Small intestine (tissue), 7 donors: ENCODE measurements at regions not wholly inside any gene's neighbourhood (a gene's known extent, or its start where the extent isn't known, plus 50 kb on each side); places are given as distances from the start of the nearest gene placed in this dataset.

Experiments used
- DNase-seq, 2 donors: peaks; one replicate each; pipeline versions ENCODE4 v3.0.0 to v3.0.0-alpha.2; 2013
- FAIRE-seq: peaks from 2 replicates; lab custom pipeline; 2012; peaks lifted over from hg19 to GRCh38; lab: Jason Lieb, UNC
- H3K27ac ChIP-seq, 3 donors: one replicate each; pipeline ENCODE4 v1.5.1; 2013; ENCODE audit warnings: low read length in 2 of 3, mild to moderate bottlenecking in 2 of 3, control low read depth in 1 of 3, inconsistent platforms in 1 of 3, low read depth in 1 of 3, moderate library complexity in 1 of 3
- H3K27me3 ChIP-seq, 3 donors: one replicate each; pipeline ENCODE4 v1.6.1; 2013; ENCODE audit warnings: low read length in 3 of 3, inconsistent platforms in 1 of 3; ENCODE audit not compliant: control insufficient read depth in 3 of 3, insufficient read depth in 3 of 3
- H3K36me3 ChIP-seq, 3 donors: one replicate each; pipeline ENCODE4 v1.6.1; 2013; ENCODE audit warnings: low read length in 3 of 3, inconsistent platforms in 1 of 3, low read depth in 1 of 3, mild to moderate bottlenecking in 1 of 3, moderate library complexity in 1 of 3; ENCODE audit not compliant: control insufficient read depth in 3 of 3, insufficient read depth in 2 of 3
- H3K4me1 ChIP-seq, 3 donors: one replicate each; pipeline ENCODE4 v1.6.1; 2013; ENCODE audit warnings: low read length in 2 of 3, inconsistent platforms in 1 of 3, low read depth in 1 of 3, mild to moderate bottlenecking in 1 of 3, moderate library complexity in 1 of 3; ENCODE audit not compliant: control insufficient read depth in 3 of 3, insufficient read depth in 2 of 3
- H3K4me3 ChIP-seq, 3 donors: one replicate each; pipeline ENCODE4 v1.5.1; 2013; ENCODE audit warnings: low read length in 3 of 3, control low read depth in 1 of 3, inconsistent platforms in 1 of 3, low read depth in 1 of 3, mild to moderate bottlenecking in 1 of 3, moderate library complexity in 1 of 3
- H3K9me3 ChIP-seq, 2 donors: one replicate each; pipeline ENCODE4 v1.6.1; 2013; ENCODE audit warnings: low read depth in 1 of 2, low read length in 1 of 2; ENCODE audit not compliant: control insufficient read depth in 2 of 2, insufficient read depth in 1 of 2
- WGBS, 3 donors: extraction: QIAGEN DNeasy Blood & Tissue Kit; methylation state at CpG; one replicate each; pipeline ENCODE4 v1.1.7; 2013; 5-methylcytosine and 5-hydroxymethylcytosine counted together
- donor health status: healthy with polysubstance abuse.
- donor health status: control.
- donor health status: control.
- donor health status: Bipolar disorder and iron deficiency.
- donor health status: healthy.

- Histone ChIP-seq H3K27me3 (no peaks in the 10 kb centered on the region), H3K27ac (no peak overlapping the region), H3K9me3 (no peaks in the 10 kb centered on the region), H3K4me1 (no peaks in the 10 kb centered on the region), H3K36me3 (no peaks in the 10 kb centered on the region), H3K4me3 (no peak overlapping the region)
- no peak for DNase-seq
- FAIRE-seq = no peak
Measured at GRCh38 chr9:26458054-26458453, 434.5 kb downstream of the CAAP1 start.

GRCh38 chr9:26457151-26457550 lies 435.5 kb downstream of the CAAP1 start:
- H3K27me3 ChIP-seq = no peaks in the 10 kb centered on the region
- no peaks in the 10 kb centered on the region for H3K9me3 ChIP-seq
- H3K36me3 ChIP-seq = no peaks in the 10 kb centered on the region
- no peak overlapping the region for H3K4me3 ChIP-seq
- 55 to 58% (median 58%) methylated on average over 3 of the region's 3 CpGs for WGBS, 3 donors
- H3K4me1 ChIP-seq = no peaks in the 10 kb centered on the region
- DNase-seq (no peak), FAIRE-seq (no peak)
- no peak overlapping the region for H3K27ac ChIP-seq

DNA sequence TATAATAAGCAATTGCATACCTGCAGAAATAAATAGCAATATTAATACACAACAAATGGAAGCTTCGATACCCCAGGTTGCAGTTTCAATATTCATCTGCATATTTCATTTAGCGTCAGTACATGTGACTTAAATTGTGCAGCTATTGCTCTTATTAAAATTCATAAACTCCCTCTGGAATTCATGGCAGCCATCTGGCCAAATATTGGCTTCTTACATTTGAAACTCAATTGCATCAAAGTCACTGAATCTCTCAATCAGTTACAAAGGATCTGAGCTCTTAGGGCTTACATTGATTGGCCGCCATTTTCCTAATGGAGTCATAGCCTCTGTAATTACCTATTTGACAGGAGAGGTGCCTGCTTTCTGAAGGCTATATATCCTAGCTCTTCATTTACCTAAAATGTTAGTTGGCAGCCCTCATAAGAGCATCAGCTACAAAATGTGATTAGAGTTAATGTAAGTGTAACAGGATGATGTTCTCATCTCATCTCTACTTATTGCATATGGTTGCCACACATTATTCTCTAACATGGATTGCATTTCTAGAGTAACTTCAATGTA lies 453.5 kb downstream of the CAAP1 start:
- Histone ChIP-seq H3K27ac (no peak overlapping the region), H3K27me3 (no peaks in the 10 kb centered on the region), H3K4me3 (no peak overlapping the region), H3K4me1 (no peaks in the 10 kb centered on the region), H3K9me3 (no peaks in the 10 kb centered on the region), H3K36me3 (no peaks in the 10 kb centered on the region)
- 84 to 94% (median 89%) methylated on average over 3 of the region's 3 CpGs for WGBS, 3 donors
- FAIRE-seq (no peak), DNase-seq (no peak)

- Histone ChIP-seq H3K4me1 (no peaks in the 10 kb centered on the region), H3K27ac (no peak overlapping the region), H3K9me3 (no peaks in the 10 kb centered on the region), H3K27me3 (no peaks in the 10 kb centered on the region), H3K4me3 (no peak overlapping the region), H3K36me3 (no peaks in the 10 kb centered on the region)
- 0 to 12% (median 4%) methylated on average over 1 of the region's 1 CpG for whole genome bisulfite sequencing, 3 donors
- DNase-seq (no peak), FAIRE-seq (no peak)
Measured at GRCh38 chr9:26437056-26437711, 455.4 kb downstream of the CAAP1 start.

- 78 to 87% (median 86%) methylated on average over 16 of the region's 16 CpGs for WGBS, 3 donors
- DNase-seq = no peak
- peaks cover 0 to 6% of the 10 kb centered on the region in 2 donors for H3K9me3 ChIP-seq
- H3K27me3 ChIP-seq = no peaks in the 10 kb centered on the region
- H3K4me1 ChIP-seq = no peaks in the 10 kb centered on the region
- no peak overlapping the region for H3K27ac ChIP-seq
- no peaks in the 10 kb centered on the region for H3K36me3 ChIP-seq
- FAIRE-seq = no peak
- H3K4me3 ChIP-seq = no peak overlapping the region
Measured at GRCh38 chr9:26426551-26427131, 466.0 kb downstream of the CAAP1 start.

GRCh38 chr9:26418480-26418879 lies 474.1 kb downstream of the CAAP1 start:
- DNase-seq (no peak), FAIRE-seq (no peak)
- 68 to 77% (median 72%) methylated on average over 3 of the region's 3 CpGs for WGBS, 3 donors
- no peaks in the 10 kb centered on the region for H3K4me1 ChIP-seq
- no peak overlapping the region for H3K4me3 ChIP-seq
- no peaks in the 10 kb centered on the region for H3K9me3 ChIP-seq
- H3K27me3 ChIP-seq = no peaks in the 10 kb centered on the region
- no peaks in the 10 kb centered on the region for H3K36me3 ChIP-seq
- H3K27ac ChIP-seq = no peak overlapping the region

DNA sequence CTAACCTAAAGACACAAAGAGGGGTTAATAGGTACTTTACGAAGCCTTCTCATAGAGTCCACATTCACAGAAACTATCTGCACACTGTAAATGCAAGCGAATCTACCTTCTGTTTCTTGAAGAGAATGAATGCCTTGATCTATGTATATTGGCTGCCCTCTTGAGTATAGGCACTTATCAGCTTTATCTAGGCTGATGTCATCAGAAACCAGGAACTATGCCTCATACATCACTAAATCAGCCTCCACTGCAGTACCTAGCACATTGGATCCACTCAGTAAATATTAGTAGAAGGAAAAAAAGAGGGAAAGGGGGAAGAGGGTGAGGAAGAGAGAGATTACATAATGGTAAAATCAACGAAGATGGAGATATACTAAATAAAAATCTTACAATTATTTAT lies 477.1 kb downstream of the CAAP1 start:
- no peaks in the 10 kb centered on the region for H3K27me3 ChIP-seq
- H3K4me1 ChIP-seq = no peaks in the 10 kb centered on the region
- H3K4me3 ChIP-seq = no peak overlapping the region
- H3K9me3 ChIP-seq = no peaks in the 10 kb centered on the region
- WGBS, 3 donors = 60 to 73% (median 71%) methylated on average over 3 of the region's 3 CpGs
- H3K27ac ChIP-seq = no peak overlapping the region
- FAIRE-seq (no peak), DNase-seq (no peak)
- no peaks in the 10 kb centered on the region for H3K36me3 ChIP-seq

- Histone ChIP-seq H3K27ac (no peak overlapping the region), H3K4me3 (no peak overlapping the region), H3K4me1 (no peaks in the 10 kb centered on the region), H3K27me3 (no peaks in the 10 kb centered on the region), H3K9me3 (no peaks in the 10 kb centered on the region), H3K36me3 (no peaks in the 10 kb centered on the region)
- DNase-seq (no peak), FAIRE-seq (no peak)
- 59 to 74% (median 64%) methylated on average over 4 of the region's 4 CpGs for WGBS, 3 donors
Measured at GRCh38 chr9:26413611-26414010, 479.0 kb downstream of the CAAP1 start.
